ENCODE measurements at regions not wholly inside any gene's neighbourhood (a gene's known extent, or its start where the extent isn't known, plus 50 kb on each side); places are given as distances from the start of the nearest gene placed in this dataset.

GRCh38 chr12:93962336-93962735, 186.0 kb upstream of the PLXNC1 start:
- H3K27ac ChIP-seq (ENCODE audit: low read depth, low read length) = no peak overlapping the region
- no peaks in the 10 kb centered on the region for H3K27me3 ChIP-seq (ENCODE audit: control insufficient read depth, insufficient read depth, low read length)
- no peak overlapping the region for H3K4me3 ChIP-seq (ENCODE audit: low read depth, low read length)
- no peak for DNase-seq (ENCODE audit: low read depth in 4 of 6, low spot score in 6 of 6)
- H3K4me1 ChIP-seq (ENCODE audit: control insufficient read depth, insufficient read depth, low read length) = no peaks in the 10 kb centered on the region
- peaks cover 1% of the 10 kb centered on the region for H3K9me3 ChIP-seq (ENCODE audit: control insufficient read depth, insufficient read depth, low read length)
- H3K36me3 ChIP-seq (ENCODE audit: control insufficient read depth, insufficient read depth, low read length) = no peaks in the 10 kb centered on the region
- 0% methylated on average over 1 of the region's 2 CpGs for WGBS (ENCODE audit: insufficient coverage)

- Histone ChIP-seq H3K4me3 (ENCODE audit: low read depth, low read length) (no peak overlapping the region), H3K9me3 (ENCODE audit: control insufficient read depth, insufficient read depth, low read length) (peaks cover 1% of the 10 kb centered on the region), H3K27ac (ENCODE audit: low read depth, low read length) (no peak overlapping the region), H3K36me3 (ENCODE audit: control insufficient read depth, insufficient read depth, low read length) (no peaks in the 10 kb centered on the region), H3K27me3 (ENCODE audit: control insufficient read depth, insufficient read depth, low read length) (no peaks in the 10 kb centered on the region), H3K4me1 (ENCODE audit: control insufficient read depth, insufficient read depth, low read length) (no peaks in the 10 kb centered on the region)
- DNase-seq (ENCODE audit: low read depth in 4 of 6, low spot score in 6 of 6) = no peak
- WGBS (ENCODE audit: insufficient coverage) = 77% methylated on average over 3 of the region's 4 CpGs
Measured at GRCh38 chr12:93964936-93965335, 183.4 kb upstream of the PLXNC1 start.

GRCh38 chr12:93966516-93967133, 181.8 kb upstream of the PLXNC1 start:
- no peaks in the 10 kb centered on the region for H3K27me3 ChIP-seq (ENCODE audit: control insufficient read depth, insufficient read depth, low read length)
- H3K4me1 ChIP-seq (ENCODE audit: control insufficient read depth, insufficient read depth, low read length) = no peaks in the 10 kb centered on the region
- 100% methylated on average over 1 of the region's 1 CpG for WGBS (ENCODE audit: insufficient coverage)
- no peaks in the 10 kb centered on the region for H3K36me3 ChIP-seq (ENCODE audit: control insufficient read depth, insufficient read depth, low read length)
- no peak overlapping the region for H3K4me3 ChIP-seq (ENCODE audit: low read depth, low read length)
- DNase-seq (ENCODE audit: low read depth in 4 of 6, low spot score in 6 of 6) = no peak
- H3K27ac ChIP-seq (ENCODE audit: low read depth, low read length) = no peak overlapping the region
- H3K9me3 ChIP-seq (ENCODE audit: control insufficient read depth, insufficient read depth, low read length) = no peaks in the 10 kb centered on the region

- Histone ChIP-seq H3K27ac (ENCODE audit: low read depth, low read length) (no peak overlapping the region), H3K36me3 (ENCODE audit: control insufficient read depth, insufficient read depth, low read length) (no peaks in the 10 kb centered on the region), H3K4me1 (ENCODE audit: control insufficient read depth, insufficient read depth, low read length) (no peaks in the 10 kb centered on the region), H3K9me3 (ENCODE audit: control insufficient read depth, insufficient read depth, low read length) (no peaks in the 10 kb centered on the region), H3K27me3 (ENCODE audit: control insufficient read depth, insufficient read depth, low read length) (no peaks in the 10 kb centered on the region), H3K4me3 (ENCODE audit: low read depth, low read length) (no peak overlapping the region)
- WGBS (ENCODE audit: insufficient coverage) = 94% methylated on average over 4 of the region's 6 CpGs
- no peak for DNase-seq (ENCODE audit: low read depth in 4 of 6, low spot score in 6 of 6)
Measured at GRCh38 chr12:93967454-93967853, 180.9 kb upstream of the PLXNC1 start.

GRCh38 chr12:93968536-93969285, 179.7 kb upstream of the PLXNC1 start:
- H3K4me3 ChIP-seq (ENCODE audit: low read depth, low read length) = no peak overlapping the region
- 95% methylated on average over 7 of the region's 12 CpGs for WGBS (ENCODE audit: insufficient coverage)
- no peak overlapping the region for H3K27ac ChIP-seq (ENCODE audit: low read depth, low read length)
- no peaks in the 10 kb centered on the region for H3K36me3 ChIP-seq (ENCODE audit: control insufficient read depth, insufficient read depth, low read length)
- H3K4me1 ChIP-seq (ENCODE audit: control insufficient read depth, insufficient read depth, low read length) = no peaks in the 10 kb centered on the region
- no peaks in the 10 kb centered on the region for H3K27me3 ChIP-seq (ENCODE audit: control insufficient read depth, insufficient read depth, low read length)
- no peaks in the 10 kb centered on the region for H3K9me3 ChIP-seq (ENCODE audit: control insufficient read depth, insufficient read depth, low read length)
- DNase-seq (ENCODE audit: low read depth in 4 of 6, low spot score in 6 of 6) = no peak

- 89% methylated on average over 10 of the region's 10 CpGs for WGBS (ENCODE audit: insufficient coverage)
- H3K4me1 ChIP-seq (ENCODE audit: control insufficient read depth, insufficient read depth, low read length) = no peaks in the 10 kb centered on the region
- H3K9me3 ChIP-seq (ENCODE audit: control insufficient read depth, insufficient read depth, low read length) = no peaks in the 10 kb centered on the region
- H3K27ac ChIP-seq (ENCODE audit: low read depth, low read length) = no peak overlapping the region
- no peak for DNase-seq (ENCODE audit: low read depth in 4 of 6, low spot score in 6 of 6)
- H3K4me3 ChIP-seq (ENCODE audit: low read depth, low read length) = no peak overlapping the region
- H3K27me3 ChIP-seq (ENCODE audit: control insufficient read depth, insufficient read depth, low read length) = no peaks in the 10 kb centered on the region
- no peaks in the 10 kb centered on the region for H3K36me3 ChIP-seq (ENCODE audit: control insufficient read depth, insufficient read depth, low read length)
Measured at GRCh38 chr12:93970900-93971688, 177.3 kb upstream of the PLXNC1 start.

- no peaks in the 10 kb centered on the region for H3K4me1 ChIP-seq (ENCODE audit: control insufficient read depth, insufficient read depth, low read length)
- no peaks in the 10 kb centered on the region for H3K36me3 ChIP-seq (ENCODE audit: control insufficient read depth, insufficient read depth, low read length)
- WGBS (ENCODE audit: insufficient coverage) = 93% methylated on average over 5 of the region's 8 CpGs
- no peaks in the 10 kb centered on the region for H3K27me3 ChIP-seq (ENCODE audit: control insufficient read depth, insufficient read depth, low read length)
- H3K4me3 ChIP-seq (ENCODE audit: low read depth, low read length) = no peak overlapping the region
- H3K9me3 ChIP-seq (ENCODE audit: control insufficient read depth, insufficient read depth, low read length) = no peaks in the 10 kb centered on the region
- H3K27ac ChIP-seq (ENCODE audit: low read depth, low read length) = no peak overlapping the region
- DNase-seq (ENCODE audit: low read depth in 4 of 6, low spot score in 6 of 6) = no peak
Measured at GRCh38 chr12:93972411-93973208, 175.8 kb upstream of the PLXNC1 start.

GRCh38 chr12:93974252-93974651, 174.1 kb upstream of the PLXNC1 start:
- Histone ChIP-seq H3K36me3 (ENCODE audit: control insufficient read depth, insufficient read depth, low read length) (no peaks in the 10 kb centered on the region), H3K27ac (ENCODE audit: low read depth, low read length) (no peak overlapping the region), H3K4me1 (ENCODE audit: control insufficient read depth, insufficient read depth, low read length) (no peaks in the 10 kb centered on the region), H3K9me3 (ENCODE audit: control insufficient read depth, insufficient read depth, low read length) (no peaks in the 10 kb centered on the region), H3K27me3 (ENCODE audit: control insufficient read depth, insufficient read depth, low read length) (no peaks in the 10 kb centered on the region), H3K4me3 (ENCODE audit: low read depth, low read length) (no peak overlapping the region)
- 39% methylated on average over 2 of the region's 3 CpGs for WGBS (ENCODE audit: insufficient coverage)
- no peak for DNase-seq (ENCODE audit: low read depth in 4 of 6, low spot score in 6 of 6)

- Histone ChIP-seq H3K36me3 (ENCODE audit: control insufficient read depth, insufficient read depth, low read length) (no peaks in the 10 kb centered on the region), H3K4me3 (ENCODE audit: low read depth, low read length) (no peak overlapping the region), H3K9me3 (ENCODE audit: control insufficient read depth, insufficient read depth, low read length) (no peaks in the 10 kb centered on the region), H3K4me1 (ENCODE audit: control insufficient read depth, insufficient read depth, low read length) (no peaks in the 10 kb centered on the region), H3K27me3 (ENCODE audit: control insufficient read depth, insufficient read depth, low read length) (no peaks in the 10 kb centered on the region), H3K27ac (ENCODE audit: low read depth, low read length) (no peak overlapping the region)
- 0% methylated on average over 1 of the region's 2 CpGs for WGBS (ENCODE audit: insufficient coverage)
- DNase-seq (ENCODE audit: low read depth in 4 of 6, low spot score in 6 of 6) = no peak
Measured at GRCh38 chr12:93976024-93976423, 172.4 kb upstream of the PLXNC1 start.
